ENCODE measurements at regions not wholly inside any gene's neighbourhood (a gene's known extent, or its start where the extent isn't known, plus 50 kb on each side); places are given as distances from the start of the nearest gene placed in this dataset.

DNA sequence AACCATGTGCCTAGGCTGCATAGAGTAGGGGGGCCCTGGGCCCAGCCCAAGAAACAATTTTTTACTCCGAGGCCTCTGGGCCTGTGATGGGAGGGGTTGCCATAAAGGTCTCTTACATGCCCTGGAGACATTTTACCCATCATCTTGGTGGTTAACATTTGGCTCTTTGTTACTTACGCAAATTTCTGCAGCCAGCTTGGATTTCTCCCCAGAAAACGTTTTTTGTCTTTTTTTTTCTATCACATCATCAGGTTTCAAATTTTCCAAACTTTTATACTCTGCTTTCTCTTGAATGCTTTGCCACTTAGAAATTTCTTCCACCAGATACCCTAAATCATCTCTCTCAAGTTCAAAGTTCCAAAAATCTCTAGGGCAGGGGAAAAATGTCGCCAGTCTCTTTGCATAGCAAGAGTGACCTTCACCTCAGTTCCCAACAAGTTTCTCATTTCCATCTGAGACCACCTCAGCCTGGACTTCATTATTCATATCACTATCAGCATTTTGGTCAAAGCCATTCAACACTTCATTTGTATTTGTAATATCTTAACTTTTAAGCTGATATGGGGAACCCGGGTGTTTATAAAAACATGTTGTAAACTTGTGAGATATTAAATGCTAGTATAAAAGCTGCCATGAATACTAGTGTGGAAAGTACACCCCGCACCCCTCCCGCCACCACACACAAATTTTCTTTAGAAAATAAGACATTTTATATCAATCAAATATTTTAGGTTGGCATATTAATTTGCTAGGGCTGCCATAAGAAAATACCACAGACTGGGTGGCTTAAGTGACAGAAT lies 56.0 kb upstream of the PLSCR4 start:
- TF ChIP-seq, protein P1, sequence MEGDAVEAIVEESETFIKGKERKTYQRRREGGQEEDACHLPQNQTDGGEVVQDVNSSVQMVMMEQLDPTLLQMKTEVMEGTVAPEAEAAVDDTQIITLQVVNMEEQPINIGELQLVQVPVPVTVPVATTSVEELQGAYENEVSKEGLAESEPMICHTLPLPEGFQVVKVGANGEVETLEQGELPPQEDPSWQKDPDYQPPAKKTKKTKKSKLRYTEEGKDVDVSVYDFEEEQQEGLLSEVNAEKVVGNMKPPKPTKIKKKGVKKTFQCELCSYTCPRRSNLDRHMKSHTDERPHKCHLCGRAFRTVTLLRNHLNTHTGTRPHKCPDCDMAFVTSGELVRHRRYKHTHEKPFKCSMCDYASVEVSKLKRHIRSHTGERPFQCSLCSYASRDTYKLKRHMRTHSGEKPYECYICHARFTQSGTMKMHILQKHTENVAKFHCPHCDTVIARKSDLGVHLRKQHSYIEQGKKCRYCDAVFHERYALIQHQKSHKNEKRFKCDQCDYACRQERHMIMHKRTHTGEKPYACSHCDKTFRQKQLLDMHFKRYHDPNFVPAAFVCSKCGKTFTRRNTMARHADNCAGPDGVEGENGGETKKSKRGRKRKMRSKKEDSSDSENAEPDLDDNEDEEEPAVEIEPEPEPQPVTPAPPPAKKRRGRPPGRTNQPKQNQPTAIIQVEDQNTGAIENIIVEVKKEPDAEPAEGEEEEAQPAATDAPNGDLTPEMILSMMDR (IDR thresholded peaks at IDR 0.05 in 8 of 11, conservative IDR thresholded peaks at IDR 0.05 in 3 of 11) = no peak
- no peak for TF ChIP-seq POLR2A (IDR thresholded peaks at IDR 0.05)
